Thymus (tissue), 11 donors: ENCODE measurements at regions not wholly inside any gene's neighbourhood (a gene's known extent, or its start where the extent isn't known, plus 50 kb on each side); places are given as distances from the start of the nearest gene placed in this dataset.
"Not testable (repeated sequence)": the region's sequence is repeated elsewhere in the genome, so short reads cannot be mapped to it uniquely, and the experiment has no call there.

ENCODE experiments used
- DNase-seq, 9 donors: peaks; one replicate each; pipeline ENCODE4 v3.0.0-alpha.2; 2013; ENCODE audit warnings: low spot score in 9 of 9, low read depth in 6 of 9, missing footprints in 1 of 9
- H3K27ac ChIP-seq, 2 donors: one replicate each; pipeline ENCODE4 v1.5.1; 2013; ENCODE audit warnings: control low read depth in 1 of 2, low read depth in 1 of 2, low read length in 1 of 2, mild to moderate bottlenecking in 1 of 2, moderate library complexity in 1 of 2
- H3K27me3 ChIP-seq, 2 donors: one replicate each; pipeline ENCODE4 v1.5.1; 2013; ENCODE audit warnings: low read length in 1 of 2; ENCODE audit not compliant: control insufficient read depth in 2 of 2, insufficient read depth in 1 of 2
- H3K36me3 ChIP-seq, 2 donors: one replicate each; pipeline ENCODE4 v1.5.1; 2013; ENCODE audit warnings: low read length in 1 of 2, mild to moderate bottlenecking in 1 of 2, moderate library complexity in 1 of 2; ENCODE audit not compliant: control insufficient read depth in 2 of 2, insufficient read depth in 2 of 2
- H3K4me1 ChIP-seq, 2 donors: one replicate each; pipeline ENCODE4 v1.5.1; 2013; ENCODE audit warnings: low read length in 2 of 2; ENCODE audit not compliant: control insufficient read depth in 2 of 2, insufficient read depth in 2 of 2
- H3K4me3 ChIP-seq, 2 donors: one replicate each; pipeline ENCODE4 v1.5.1; 2013; ENCODE audit warnings: low read length in 2 of 2, control low read depth in 1 of 2, mild to moderate bottlenecking in 1 of 2
- H3K9me3 ChIP-seq, 2 donors: one replicate each; pipeline ENCODE4 v1.5.1; 2013; ENCODE audit warnings: low read length in 1 of 2, mild to moderate bottlenecking in 1 of 2; ENCODE audit not compliant: control insufficient read depth in 2 of 2, insufficient read depth in 1 of 2
- WGBS: extraction: QIAGEN DNeasy Blood & Tissue Kit; methylation state at CpG from one replicate; pipeline ENCODE4 v1.1.7; 2013; 5-methylcytosine and 5-hydroxymethylcytosine counted together
- donor health status: healthy.

DNA sequence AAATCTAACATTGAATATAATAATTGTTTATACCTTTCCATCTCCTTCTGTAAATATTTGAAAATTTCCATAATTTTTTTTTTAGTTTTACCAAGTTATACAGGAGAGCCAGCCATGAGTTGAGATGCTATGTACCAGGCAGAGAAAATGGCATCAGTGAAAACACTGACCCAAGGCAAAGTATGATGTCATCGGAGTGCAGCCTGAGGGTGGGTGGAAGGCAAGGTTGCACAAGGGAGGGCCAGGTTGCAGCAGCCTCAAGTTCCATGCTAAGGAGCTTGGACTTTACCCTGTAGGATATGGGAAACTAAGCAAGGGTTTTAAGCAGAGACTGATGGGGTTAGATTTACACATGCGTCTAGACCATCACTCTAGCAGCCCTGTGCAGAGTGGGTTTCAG lies 441.1 kb downstream of the BCAT1 start:
- no peaks in the 10 kb centered on the region for H3K27me3 ChIP-seq
- H3K36me3 ChIP-seq = no peaks in the 10 kb centered on the region
- H3K27ac ChIP-seq = no peak overlapping the region
- DNase-seq = no peak
- H3K4me3 ChIP-seq = no peak overlapping the region
- no peaks in the 10 kb centered on the region for H3K9me3 ChIP-seq
- no peaks in the 10 kb centered on the region for H3K4me1 ChIP-seq
- WGBS = 100% methylated on average over 2 of the region's 2 CpGs

DNA sequence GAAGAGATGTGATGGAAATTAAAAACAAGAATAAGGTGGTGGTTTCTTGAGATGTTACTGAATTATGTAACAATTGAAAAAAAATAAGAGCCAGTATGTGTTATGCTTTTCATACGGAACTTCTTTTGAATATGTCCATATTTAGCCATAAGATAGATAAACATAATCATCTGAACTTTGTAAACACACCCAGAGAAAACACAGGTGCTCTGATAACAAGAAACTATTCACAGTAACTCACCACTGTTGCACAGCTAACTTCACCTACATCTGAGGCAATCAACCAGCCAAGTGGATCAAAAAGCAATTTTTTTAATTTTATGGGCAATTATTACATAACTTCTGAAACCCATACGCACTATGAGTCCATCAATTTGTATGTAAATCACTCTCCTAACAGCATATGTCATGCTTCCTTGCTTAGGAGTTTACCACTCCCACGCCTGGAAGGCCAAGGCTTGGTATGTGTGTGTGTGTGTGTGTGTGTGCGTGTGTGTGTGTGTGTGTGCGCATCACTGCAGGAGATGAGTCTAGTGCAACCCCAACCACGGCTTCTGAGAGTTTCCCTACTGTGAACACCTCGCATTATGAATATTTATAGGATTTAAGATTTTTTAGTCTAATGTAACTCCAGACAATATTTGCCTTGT lies 443.4 kb downstream of the BCAT1 start:
- Histone ChIP-seq H3K4me3 (no peak overlapping the region), H3K27ac (no peak overlapping the region), H3K9me3 (no peaks in the 10 kb centered on the region), H3K27me3 (no peaks in the 10 kb centered on the region), H3K4me1 (no peaks in the 10 kb centered on the region), H3K36me3 (no peaks in the 10 kb centered on the region)
- 69% methylated on average over 7 of the region's 7 CpGs for WGBS
- DNase-seq = no peak

DNA sequence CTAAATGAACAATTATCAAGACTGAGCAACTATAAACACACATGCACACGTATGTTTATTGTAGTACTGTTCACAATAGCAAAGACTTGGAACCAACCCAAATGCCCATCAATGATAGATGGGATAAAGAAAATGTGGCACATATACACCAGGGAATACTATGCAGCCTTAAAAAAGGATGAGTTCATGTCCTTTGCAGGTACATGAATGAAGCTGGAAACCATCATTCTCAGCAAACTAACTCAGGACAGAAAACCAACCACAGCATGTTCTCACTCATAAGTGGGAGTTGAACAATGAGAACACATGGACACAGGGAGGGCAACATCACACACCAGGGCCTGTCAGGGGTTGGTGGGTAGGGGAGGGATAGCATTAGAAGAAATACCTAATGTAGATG lies 445.4 kb downstream of the BCAT1 start:
- H3K36me3 ChIP-seq, H3K9me3 ChIP-seq, H3K4me1 ChIP-seq, H3K27ac ChIP-seq, H3K4me3 ChIP-seq, DNase-seq, H3K27me3 ChIP-seq: not testable (repeated sequence)
- 99% methylated on average over 1 of the region's 1 CpG for WGBS

DNA sequence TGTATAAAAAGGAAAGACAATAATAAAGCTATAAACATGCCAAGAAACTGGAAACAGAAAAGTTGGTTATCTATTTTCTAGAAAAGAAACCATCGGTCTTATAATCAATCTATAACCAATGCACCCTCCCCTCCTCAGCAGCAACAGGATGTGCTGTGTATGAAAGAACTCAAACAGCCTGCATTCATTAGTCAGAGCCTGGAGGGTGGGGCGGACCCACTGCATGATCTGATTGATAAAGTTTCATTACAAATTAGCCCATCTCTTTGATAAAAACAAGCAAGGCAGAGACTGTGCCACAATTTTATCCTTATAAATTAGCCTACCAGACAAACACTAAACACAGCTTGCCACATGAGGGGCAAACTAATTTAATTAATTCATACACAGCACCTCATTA lies 448.1 kb downstream of the BCAT1 start:
- no peak overlapping the region for H3K27ac ChIP-seq
- over 99% methylated on average over 2 of the region's 2 CpGs for WGBS
- H3K9me3 ChIP-seq = no peaks in the 10 kb centered on the region
- H3K4me3 ChIP-seq = no peak overlapping the region
- H3K4me1 ChIP-seq = no peaks in the 10 kb centered on the region
- H3K27me3 ChIP-seq = no peaks in the 10 kb centered on the region
- DNase-seq = no peak
- H3K36me3 ChIP-seq = no peaks in the 10 kb centered on the region

DNA sequence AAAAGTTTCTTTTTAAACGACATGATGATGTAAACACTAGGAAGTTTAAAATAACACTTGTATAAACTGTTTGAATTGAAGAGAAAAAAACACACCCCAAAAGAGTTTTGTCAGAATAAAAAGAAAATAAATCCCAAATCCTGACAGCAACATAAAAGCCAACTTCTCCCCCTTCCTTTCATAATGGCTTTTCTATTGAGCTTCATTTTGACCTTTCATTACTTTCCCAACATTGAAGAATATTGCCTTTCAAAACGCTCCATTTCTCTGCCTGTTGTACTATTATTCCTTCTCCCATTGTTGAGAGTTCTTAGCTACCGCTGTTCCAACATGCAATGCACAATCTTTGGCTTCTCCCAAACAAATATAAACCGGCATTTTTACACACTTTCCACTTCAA lies 448.5 kb downstream of the BCAT1 start:
- H3K27me3 ChIP-seq = no peaks in the 10 kb centered on the region
- no peaks in the 10 kb centered on the region for H3K36me3 ChIP-seq
- no peaks in the 10 kb centered on the region for H3K9me3 ChIP-seq
- 94% methylated on average over 4 of the region's 4 CpGs for WGBS
- H3K4me1 ChIP-seq = no peaks in the 10 kb centered on the region
- DNase-seq = no peak
- no peak overlapping the region for H3K27ac ChIP-seq
- no peak overlapping the region for H3K4me3 ChIP-seq

DNA sequence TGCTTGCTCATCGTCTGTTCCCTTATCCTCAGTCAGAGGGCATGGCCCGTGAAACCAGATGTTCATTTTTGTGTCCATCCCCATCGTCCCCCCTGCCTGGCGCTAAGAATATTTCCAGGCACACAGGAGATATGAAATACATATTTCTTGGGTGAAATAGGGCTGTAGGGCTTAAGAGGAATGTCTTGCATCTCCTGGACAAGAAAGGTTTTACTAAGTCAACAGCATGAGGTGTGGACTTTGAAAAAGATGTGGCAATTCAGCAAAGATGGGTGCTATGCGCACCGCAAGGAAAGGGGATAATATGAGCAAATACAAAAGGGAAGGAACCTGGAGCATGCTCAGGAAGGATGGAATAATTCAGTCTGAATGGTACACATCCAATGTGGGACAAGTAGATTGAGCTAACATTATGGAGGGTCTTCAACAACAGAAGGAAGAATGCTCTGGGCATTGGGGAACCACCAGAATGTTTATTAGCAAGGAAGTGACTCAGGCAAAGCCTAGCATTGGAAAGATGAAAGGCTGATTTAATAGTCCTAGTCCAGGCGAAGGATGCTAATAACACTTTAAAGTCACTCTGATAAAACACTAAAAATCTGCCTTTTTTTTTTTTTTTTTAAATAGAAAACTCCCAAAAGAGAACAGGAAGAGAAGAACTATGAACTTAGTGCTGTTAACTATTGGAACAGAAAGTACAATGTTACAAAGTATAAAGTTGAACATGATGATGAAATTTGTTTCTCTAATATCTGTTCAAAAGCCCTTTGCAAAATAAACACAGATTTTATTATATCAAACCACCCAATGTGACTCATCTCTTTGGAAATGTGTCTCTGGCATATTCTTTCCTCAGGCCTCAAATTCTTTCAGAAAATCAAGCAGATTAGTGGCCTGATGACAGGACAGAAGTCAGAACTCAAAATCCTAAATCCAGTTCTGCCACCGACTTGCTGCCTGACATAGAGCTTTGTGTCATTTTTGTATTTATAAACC lies 449.5 kb downstream of the BCAT1 start:
- Histone ChIP-seq H3K4me3 (no peak overlapping the region), H3K36me3 (no peaks in the 10 kb centered on the region), H3K27me3 (no peaks in the 10 kb centered on the region), H3K4me1 (no peaks in the 10 kb centered on the region), H3K27ac (no peak overlapping the region), H3K9me3 (no peaks in the 10 kb centered on the region)
- no peak for DNase-seq
- WGBS = 96% methylated on average over 8 of the region's 8 CpGs

DNA sequence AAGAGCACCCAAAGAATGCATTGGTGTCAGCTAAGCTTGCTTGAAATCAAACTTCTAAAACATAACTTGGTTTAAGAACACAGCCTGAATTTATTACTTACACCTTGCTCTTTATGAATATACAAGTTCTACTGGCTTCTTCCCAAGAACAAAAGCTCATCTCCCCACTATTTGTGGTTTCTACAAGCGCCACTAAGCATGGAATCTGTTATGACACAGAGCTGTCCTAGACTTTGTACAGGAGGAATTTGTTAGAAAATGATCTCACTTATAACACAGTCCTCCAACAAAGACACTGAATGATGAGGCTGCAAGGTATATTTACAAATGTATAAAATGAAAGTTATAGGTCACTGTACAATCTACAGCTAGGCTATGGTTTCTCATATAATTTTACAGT lies 452.1 kb downstream of the BCAT1 start:
- Histone ChIP-seq H3K27me3 (no peaks in the 10 kb centered on the region), H3K4me3 (no peak overlapping the region), H3K9me3 (no peaks in the 10 kb centered on the region), H3K36me3 (no peaks in the 10 kb centered on the region), H3K4me1 (no peaks in the 10 kb centered on the region), H3K27ac (no peak overlapping the region)
- DNase-seq = no peak
- WGBS = 88% methylated on average over 1 of the region's 1 CpG

DNA sequence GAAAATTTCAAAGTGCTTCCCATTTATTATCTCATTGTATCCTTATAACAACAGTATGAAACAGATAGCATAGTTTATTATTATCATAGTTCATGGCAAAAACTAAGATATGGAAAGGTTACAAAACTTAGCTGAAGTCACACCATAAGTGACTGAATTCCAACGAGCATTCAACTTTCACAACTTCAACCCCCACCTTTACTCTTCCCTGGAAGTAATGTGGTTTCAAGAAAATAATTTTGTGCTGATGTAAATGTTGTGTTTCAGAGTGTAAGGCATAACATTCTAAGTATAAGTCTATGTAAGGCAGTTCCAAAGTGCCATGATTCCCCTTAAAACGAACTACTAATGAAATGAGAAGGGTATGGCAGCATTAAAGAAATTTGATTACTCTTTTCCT lies 454.5 kb downstream of the BCAT1 start:
- H3K36me3 ChIP-seq = no peaks in the 10 kb centered on the region
- no peak for DNase-seq
- 96% methylated on average over 2 of the region's 2 CpGs for WGBS
- no peak overlapping the region for H3K4me3 ChIP-seq
- no peaks in the 10 kb centered on the region for H3K9me3 ChIP-seq
- H3K4me1 ChIP-seq = no peaks in the 10 kb centered on the region
- H3K27ac ChIP-seq = no peak overlapping the region
- H3K27me3 ChIP-seq = no peaks in the 10 kb centered on the region

DNA sequence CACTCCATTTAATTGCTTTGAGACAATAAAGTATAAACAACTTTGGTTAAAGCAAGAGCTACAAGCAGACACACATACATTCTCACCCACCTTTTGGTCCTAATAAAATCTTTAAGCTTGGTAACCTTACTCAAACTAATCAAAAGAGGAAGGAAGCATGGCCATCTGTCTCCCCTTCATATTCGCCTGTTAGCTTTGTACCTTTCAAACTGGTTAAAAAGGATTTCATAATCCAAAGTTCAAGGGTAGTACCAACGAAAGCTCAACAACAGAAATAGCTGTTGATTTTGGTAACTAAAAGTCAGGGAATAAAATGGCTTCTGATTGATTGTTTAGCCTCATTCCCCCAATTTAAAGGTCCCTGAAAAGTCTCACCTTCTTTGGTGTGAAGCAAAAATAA lies 456.9 kb downstream of the BCAT1 start:
- DNase-seq = no peak
- Histone ChIP-seq H3K27me3 (no peaks in the 10 kb centered on the region), H3K4me3 (no peak overlapping the region), H3K4me1 (no peaks in the 10 kb centered on the region), H3K27ac (no peak overlapping the region), H3K9me3 (no peaks in the 10 kb centered on the region), H3K36me3 (no peaks in the 10 kb centered on the region)
- WGBS = 56% methylated on average over 2 of the region's 2 CpGs
